Immature natural killer cell (primary cell): ENCODE measurements at regions not wholly inside any gene's neighbourhood (a gene's known extent, or its start where the extent isn't known, plus 50 kb on each side); places are given as distances from the start of the nearest gene placed in this dataset.

Source experiments
- DNase-seq, 3 donors: peaks; one replicate each; pipeline ENCODE4 v3.0.0; 2022; ENCODE audit warnings: mixed read lengths in 1 of 3
- H3K27ac Mint-ChIP-seq, 6 donors: one replicate each; pipeline ENCODE4 v1.8.0; 2020; ENCODE audit warnings: mixed read lengths in 6 of 6, mild to moderate bottlenecking in 5 of 6, inconsistent platforms in 4 of 6, moderate library complexity in 3 of 6
- H3K27me3 Mint-ChIP-seq, 3 donors: one replicate each; pipeline ENCODE4 v1.8.0; 2020 to 2021; ENCODE audit warnings: low read depth in 3 of 3, mild to moderate bottlenecking in 3 of 3, mixed read lengths in 3 of 3, moderate library complexity in 3 of 3, inconsistent platforms in 1 of 3
- H3K36me3 Mint-ChIP-seq, 3 donors: one replicate each; pipeline ENCODE4 v1.8.0; 2020; ENCODE audit warnings: mixed read lengths in 3 of 3, inconsistent platforms in 2 of 3, mild to moderate bottlenecking in 2 of 3
- H3K4me1 Mint-ChIP-seq, 2 donors: one replicate each; pipeline ENCODE4 v1.8.0; 2020; ENCODE audit warnings: inconsistent platforms in 2 of 2, mild to moderate bottlenecking in 2 of 2, mixed read lengths in 2 of 2, moderate library complexity in 1 of 2
- H3K4me3 Mint-ChIP-seq, 5 donors: one replicate each; pipeline ENCODE4 v1.8.0; 2020; ENCODE audit warnings: mild to moderate bottlenecking in 5 of 5, mixed read lengths in 5 of 5, inconsistent platforms in 3 of 5, moderate library complexity in 3 of 5
- H3K9me3 Mint-ChIP-seq, 6 donors: one replicate each; pipeline ENCODE4 v1.8.0; 2020; ENCODE audit warnings: mild to moderate bottlenecking in 6 of 6, mixed read lengths in 6 of 6, inconsistent platforms in 4 of 6, moderate library complexity in 3 of 6

DNA sequence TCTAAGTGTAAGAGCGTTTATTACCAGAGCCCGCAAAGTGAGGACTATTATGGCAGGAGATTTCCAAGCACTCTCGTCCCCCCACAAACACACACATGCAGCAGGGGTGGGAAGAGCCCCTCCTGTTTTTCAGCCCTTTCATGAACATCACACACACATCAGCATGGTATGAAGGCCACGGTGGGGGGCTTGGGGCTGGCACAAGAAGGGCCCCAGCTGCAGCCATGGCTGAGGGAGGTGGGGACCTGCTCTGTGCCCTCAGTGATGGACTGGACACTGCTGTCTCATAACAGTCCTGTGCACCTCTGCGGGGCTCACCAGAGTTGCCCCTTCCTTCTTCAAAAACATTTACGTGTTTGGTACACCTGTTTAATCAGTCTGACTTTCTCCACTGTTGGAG, 650.7 kb downstream of the BRD1 start:
- DNase-seq: no peak
- Mint-ChIP-seq H3K36me3 (no peaks in the 10 kb centered on the region), H3K4me1 (no peaks in the 10 kb centered on the region), H3K27me3 (peaks cover 0 to 4% (median 2%) of the 10 kb centered on the region in 3 donors), H3K27ac (no peak overlapping the region), H3K4me3 (no peak overlapping the region), H3K9me3 (no peaks in the 10 kb centered on the region)

DNA sequence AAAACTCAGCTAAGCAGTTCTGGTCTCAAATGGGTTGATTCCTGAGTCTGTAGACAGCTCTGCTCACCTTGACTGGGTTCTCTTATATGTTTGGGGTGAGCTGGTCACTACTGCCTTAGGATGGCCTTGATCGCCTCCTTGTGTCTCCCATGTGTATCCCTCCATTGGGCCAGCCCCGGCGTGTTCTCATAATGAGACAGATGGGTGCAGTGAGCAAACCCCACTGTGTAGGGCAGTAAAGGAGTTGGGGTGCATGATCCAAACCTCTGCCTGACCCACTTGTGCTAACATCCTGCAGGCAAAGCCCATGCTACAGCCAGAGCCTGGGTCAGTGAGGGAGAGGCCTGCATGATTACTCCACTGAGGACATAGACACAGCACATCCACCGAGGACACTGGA, 657.6 kb downstream of the BRD1 start:
- no peaks in the 10 kb centered on the region for H3K36me3 Mint-ChIP-seq
- DNase-seq: no peak
- H3K27me3 Mint-ChIP-seq: peaks cover 0 to 4% (median 2%) of the 10 kb centered on the region in 3 donors
- H3K4me3 Mint-ChIP-seq: no peak overlapping the region
- no peaks in the 10 kb centered on the region for H3K4me1 Mint-ChIP-seq
- no peaks in the 10 kb centered on the region for H3K9me3 Mint-ChIP-seq
- H3K27ac Mint-ChIP-seq: no peak overlapping the region

DNA sequence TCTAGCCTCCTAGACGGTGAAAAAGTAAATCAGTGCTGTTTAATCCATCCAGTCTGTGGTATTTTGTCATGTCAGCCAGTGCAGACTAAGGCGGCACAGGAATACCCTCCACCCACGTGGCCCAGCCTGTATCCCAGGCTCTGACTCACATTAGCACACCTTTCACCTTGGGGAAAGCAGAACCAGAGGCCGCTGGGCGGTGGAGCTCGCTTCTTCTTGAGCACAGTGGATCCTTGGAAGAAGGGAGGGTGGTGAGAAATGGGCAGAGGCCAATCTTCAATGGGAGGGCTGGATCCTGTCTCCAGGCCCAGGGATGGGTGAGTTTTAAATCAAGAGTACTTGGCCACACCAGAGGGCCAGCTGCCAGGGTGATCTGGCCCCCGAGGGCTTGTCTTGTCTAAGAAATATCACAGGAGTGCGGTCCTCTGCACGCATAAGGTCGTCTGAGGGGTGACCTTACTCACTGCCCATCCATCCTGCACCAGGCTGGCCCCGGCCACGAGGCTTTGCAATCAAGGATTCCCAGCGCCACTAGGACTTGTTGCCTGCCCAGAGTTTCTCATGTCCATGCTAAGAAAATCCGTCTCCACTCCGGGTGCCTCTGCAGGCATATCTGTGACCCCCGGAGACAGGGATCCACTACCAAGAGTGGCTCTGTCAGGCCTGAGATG, 658.5 kb downstream of the BRD1 start:
- no peaks in the 10 kb centered on the region for H3K4me1 Mint-ChIP-seq
- DNase-seq: no peak
- no peaks in the 10 kb centered on the region for H3K9me3 Mint-ChIP-seq
- H3K4me3 Mint-ChIP-seq: no peak overlapping the region
- no peak overlapping the region for H3K27ac Mint-ChIP-seq
- H3K36me3 Mint-ChIP-seq: no peaks in the 10 kb centered on the region
- peaks cover 0 to 4% (median 2%) of the 10 kb centered on the region in 3 donors for H3K27me3 Mint-ChIP-seq

DNA sequence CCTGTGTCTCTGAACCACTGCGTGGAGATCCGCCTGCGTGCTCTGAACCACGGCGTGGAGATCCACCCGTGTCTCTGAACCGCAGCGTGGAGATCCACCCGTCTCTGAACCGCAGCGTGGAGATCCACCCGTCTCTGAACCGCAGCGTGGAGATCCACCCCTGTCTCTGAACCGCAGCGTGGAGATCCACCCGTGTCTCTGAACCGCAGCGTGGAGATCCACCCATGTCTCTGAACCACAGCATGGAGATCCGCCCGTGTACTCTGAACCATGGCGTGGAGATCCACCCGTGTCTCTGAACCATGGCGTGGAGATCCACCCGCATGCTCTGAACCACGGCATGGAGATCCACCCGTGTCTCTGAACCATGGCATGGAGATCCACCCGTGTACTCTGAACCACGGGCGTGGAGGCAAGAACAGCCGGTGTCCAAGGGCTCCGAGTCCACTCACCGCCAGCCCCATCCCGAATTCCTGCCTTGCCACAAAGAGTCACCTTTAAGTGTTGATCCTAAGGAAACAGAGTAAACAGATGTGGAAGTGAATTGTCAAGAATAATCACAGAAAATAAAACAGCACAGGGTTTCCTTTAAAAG, 659.4 kb downstream of the BRD1 start:
- no peak overlapping the region for H3K27ac Mint-ChIP-seq
- H3K27me3 Mint-ChIP-seq: peaks cover 2 to 4% (median 2%) of the 10 kb centered on the region in 3 donors
- DNase-seq: no peak
- H3K4me1 Mint-ChIP-seq: no peaks in the 10 kb centered on the region
- no peaks in the 10 kb centered on the region for H3K9me3 Mint-ChIP-seq
- H3K4me3 Mint-ChIP-seq: no peak overlapping the region
- no peaks in the 10 kb centered on the region for H3K36me3 Mint-ChIP-seq

DNA sequence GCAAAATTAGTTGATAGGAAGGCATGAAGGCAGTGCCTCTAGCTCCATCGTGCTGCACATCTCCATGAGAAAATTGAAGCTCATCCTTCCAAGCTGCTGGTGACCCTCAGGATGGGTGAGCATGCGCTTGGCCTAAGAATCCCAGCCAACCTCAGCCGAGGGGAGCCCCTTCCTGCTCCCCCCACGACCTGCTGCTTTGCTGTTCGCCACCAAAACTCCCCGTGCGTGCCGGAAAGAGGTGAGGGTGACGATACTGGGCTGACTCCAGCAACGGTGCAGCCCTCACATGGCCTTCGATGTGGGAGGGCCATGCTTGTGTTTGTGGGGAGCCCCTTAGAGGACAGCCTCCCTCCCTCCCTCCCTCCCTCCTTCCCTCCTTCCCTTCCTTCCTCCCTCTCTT, 660.9 kb downstream of the BRD1 start:
- H3K4me3 Mint-ChIP-seq: no peak overlapping the region
- no peak overlapping the region for H3K27ac Mint-ChIP-seq
- no peaks in the 10 kb centered on the region for H3K4me1 Mint-ChIP-seq
- peaks cover 2 to 3% (median 2%) of the 10 kb centered on the region in 3 donors for H3K27me3 Mint-ChIP-seq
- H3K9me3 Mint-ChIP-seq: no peaks in the 10 kb centered on the region
- H3K36me3 Mint-ChIP-seq: no peaks in the 10 kb centered on the region
- no peak for DNase-seq

DNA sequence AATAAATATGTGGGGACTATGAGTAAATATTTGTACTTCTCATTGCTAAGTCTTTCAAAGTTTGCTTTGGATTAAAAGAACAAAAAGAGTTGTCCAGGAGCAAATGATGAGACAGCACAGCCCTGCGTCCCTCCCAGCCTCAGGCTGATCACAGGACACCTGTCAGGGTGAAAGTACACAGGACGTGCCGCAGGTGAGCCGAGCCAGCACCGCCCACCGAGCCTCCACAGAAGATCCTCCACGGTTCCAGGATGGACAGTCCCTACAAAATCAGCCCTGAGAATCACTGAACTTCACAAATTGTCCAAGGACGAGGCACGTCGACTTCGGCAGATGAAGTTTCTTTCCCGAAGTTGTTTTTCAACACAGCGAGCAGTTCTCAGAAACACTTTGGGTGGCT, 661.5 kb downstream of the BRD1 start:
- no peak overlapping the region for H3K27ac Mint-ChIP-seq
- no peaks in the 10 kb centered on the region for H3K9me3 Mint-ChIP-seq
- no peaks in the 10 kb centered on the region for H3K4me1 Mint-ChIP-seq
- H3K27me3 Mint-ChIP-seq: peaks cover 2 to 3% (median 2%) of the 10 kb centered on the region in 3 donors
- H3K4me3 Mint-ChIP-seq: no peak overlapping the region
- H3K36me3 Mint-ChIP-seq: no peaks in the 10 kb centered on the region
- DNase-seq: no peak

DNA sequence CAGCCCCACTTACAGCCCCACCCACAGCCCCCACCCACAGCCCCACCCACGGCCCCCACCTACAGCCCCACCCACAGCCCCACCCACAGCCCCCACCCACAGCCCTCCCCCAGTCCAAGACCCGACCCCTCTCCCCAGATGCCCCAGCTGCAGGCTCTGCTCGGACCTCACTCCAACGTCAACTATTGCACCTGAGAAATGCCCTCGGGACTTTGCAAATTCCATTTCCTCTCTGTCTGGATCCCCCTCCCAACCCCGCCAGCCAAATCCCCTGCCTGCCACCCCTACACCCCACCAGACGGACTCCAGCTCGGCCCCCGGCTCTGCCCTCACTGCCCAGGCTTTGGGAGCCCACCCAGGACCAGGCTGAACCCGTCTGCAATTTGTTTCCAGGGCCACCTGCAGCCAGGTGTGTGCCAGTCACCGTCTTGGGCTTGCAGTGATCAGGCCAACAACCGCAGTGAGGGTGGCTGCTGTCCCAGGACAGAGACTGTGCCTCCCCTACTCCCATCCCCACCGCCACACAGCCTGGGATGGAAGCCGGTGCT, 662.8 kb downstream of the BRD1 start:
- no peaks in the 10 kb centered on the region for H3K36me3 Mint-ChIP-seq
- H3K4me3 Mint-ChIP-seq: no peak overlapping the region
- peaks cover 2 to 3% (median 2%) of the 10 kb centered on the region in 3 donors for H3K27me3 Mint-ChIP-seq

DNA sequence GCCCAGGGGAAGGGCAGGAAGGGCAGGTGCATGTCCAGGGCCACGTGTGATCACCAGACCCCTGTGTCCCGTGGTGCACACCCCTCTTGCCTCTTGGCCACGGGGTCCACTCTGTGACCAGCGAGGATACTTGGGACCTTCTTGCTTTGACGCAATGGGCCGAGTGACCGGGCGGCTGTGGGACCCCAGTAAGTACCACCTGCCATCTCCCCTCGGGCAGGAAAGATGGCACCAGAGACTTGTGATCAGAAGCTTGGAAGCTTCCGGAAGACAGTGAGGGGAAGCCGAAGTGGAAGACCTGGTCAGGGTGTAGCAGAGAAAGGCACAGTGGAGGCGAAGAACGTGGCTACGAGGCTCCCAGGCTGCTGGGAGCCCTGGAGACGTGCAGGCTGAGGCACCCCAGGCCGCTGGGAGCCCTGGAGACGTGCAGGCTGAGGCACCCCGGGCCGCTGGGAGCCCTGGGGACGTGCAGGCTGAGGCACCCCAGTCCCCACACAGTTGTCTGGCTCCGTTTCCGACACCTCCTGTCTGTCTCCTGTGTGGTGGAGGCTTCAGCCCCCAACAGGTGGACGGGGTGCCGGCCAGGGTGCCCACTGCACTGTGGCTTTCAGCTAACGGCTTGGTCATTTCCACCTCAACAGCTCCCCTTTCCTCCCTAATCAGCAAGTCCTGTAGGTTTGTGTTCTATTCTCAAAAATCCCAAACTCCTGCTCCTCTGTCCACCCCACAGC, 663.5 kb downstream of the BRD1 start:
- Mint-ChIP-seq H3K36me3 (no peaks in the 10 kb centered on the region), H3K27ac (no peak overlapping the region), H3K4me1 (no peaks in the 10 kb centered on the region), H3K4me3 (no peak overlapping the region), H3K27me3 (peaks cover 2 to 3% (median 2%) of the 10 kb centered on the region in 3 donors), H3K9me3 (no peaks in the 10 kb centered on the region)
- DNase-seq: no peak

More for the DNA sequence above, 662.8 kb downstream of the BRD1 start:
- Mint-ChIP-seq H3K4me1 (no peaks in the 10 kb centered on the region), H3K9me3 (no peaks in the 10 kb centered on the region), H3K27ac (no peak overlapping the region)
- DNase-seq: no peak

DNA sequence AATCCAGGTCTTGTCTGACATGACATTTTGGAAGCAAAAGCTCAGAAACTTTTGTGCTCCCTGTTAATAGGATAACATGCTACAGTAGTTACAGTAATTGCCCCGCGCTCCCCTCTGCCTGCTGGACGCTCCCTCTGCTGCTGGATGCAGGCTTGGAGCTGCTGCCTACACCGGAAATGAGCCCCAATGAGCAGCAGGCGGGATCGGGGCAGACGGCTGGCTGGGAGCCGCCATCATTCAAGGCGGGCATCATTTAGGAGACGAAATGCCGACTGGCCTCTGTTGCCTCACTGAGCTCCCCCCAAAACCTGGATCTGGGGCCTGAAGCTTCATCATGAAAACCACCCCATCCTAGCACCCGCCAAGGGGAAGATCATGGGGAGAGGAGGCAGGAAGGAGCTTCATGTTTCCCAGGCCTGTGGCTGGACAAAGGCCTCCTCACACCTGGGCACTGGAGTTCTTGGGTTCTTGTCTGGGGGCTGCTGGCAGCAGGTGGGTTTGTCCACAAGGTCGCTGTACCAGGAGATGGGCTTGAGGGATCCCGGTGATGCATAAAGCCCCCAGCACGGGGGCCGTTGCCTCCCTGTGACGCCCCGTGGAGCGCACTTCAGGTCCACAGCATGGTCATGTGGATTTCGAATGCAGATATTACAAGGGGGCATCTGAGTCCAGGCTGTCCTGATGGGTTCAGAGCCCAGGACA, 664.3 kb downstream of the BRD1 start:
- no peak for DNase-seq
- no peaks in the 10 kb centered on the region for H3K4me1 Mint-ChIP-seq
- no peaks in the 10 kb centered on the region for H3K9me3 Mint-ChIP-seq
- no peaks in the 10 kb centered on the region for H3K36me3 Mint-ChIP-seq
- H3K4me3 Mint-ChIP-seq: no peak overlapping the region
- no peak overlapping the region for H3K27ac Mint-ChIP-seq
- peaks cover 2 to 3% (median 2%) of the 10 kb centered on the region in 3 donors for H3K27me3 Mint-ChIP-seq

DNA sequence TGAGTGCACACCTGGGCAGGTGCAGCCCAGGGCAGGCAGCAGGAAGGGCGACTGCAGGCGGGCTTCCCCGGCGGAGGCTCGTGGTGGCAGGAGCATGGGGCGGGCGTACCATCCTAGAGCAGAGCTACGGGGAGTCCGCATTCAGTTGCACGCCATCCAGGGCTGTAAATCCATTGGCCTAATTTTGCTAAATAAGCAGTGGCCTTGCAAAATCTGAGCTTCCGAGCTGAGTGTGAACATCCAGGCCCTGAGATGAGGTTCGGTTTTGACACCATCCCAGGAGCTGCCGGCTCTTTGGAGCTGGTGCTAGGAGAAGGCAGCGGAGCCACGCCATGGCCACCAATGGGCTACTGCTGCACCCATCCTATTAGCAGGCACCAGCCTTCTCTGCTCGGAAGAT, 664.8 kb downstream of the BRD1 start:
- H3K27ac Mint-ChIP-seq: no peak overlapping the region
- no peak overlapping the region for H3K4me3 Mint-ChIP-seq
- DNase-seq: no peak
- H3K36me3 Mint-ChIP-seq: no peaks in the 10 kb centered on the region
- peaks cover 1 to 3% (median 2%) of the 10 kb centered on the region in 3 donors for H3K27me3 Mint-ChIP-seq
- H3K4me1 Mint-ChIP-seq: no peaks in the 10 kb centered on the region
- H3K9me3 Mint-ChIP-seq: no peaks in the 10 kb centered on the region

DNA sequence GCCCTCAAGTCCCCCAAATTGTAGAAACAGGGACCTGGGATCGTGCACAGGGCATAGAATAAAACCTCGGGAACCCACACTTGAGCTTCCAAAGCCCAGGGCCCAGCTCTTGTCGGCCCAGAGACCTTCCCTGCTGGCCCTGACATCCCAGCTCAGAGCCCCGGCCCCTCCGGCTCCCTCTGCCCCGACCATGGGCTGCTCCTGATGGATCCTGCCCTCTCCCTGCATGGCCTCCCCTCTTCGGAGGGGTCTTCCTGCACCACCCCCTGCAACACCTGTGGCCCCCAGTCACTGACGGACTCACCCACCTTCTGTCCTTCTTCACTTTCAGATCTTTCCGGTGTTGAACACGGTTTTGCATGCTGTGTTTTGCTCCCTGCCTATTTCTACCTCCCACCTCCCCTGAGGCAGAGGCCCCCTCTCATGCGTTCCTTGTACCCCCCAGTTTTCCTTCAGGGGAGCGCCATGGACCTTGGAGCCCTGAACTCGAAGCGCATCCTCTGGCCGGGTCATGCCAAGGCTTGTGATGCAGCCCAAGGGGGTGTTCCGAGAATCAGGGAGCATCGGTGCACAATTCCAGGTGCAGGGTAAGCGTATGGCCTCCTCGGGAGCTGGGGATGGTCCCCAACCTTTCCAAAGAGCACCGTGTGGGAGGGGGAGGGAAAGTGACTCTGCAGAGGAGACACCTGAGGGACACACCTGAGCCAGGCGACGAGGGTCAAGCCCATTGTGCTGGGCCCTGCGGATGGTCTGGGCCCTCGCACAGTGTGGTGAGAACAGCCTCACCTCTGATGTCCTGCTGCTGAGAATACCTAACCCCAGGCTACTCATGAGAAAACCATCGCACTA, 666.4 kb downstream of the BRD1 start:
- no peaks in the 10 kb centered on the region for H3K9me3 Mint-ChIP-seq
- no peaks in the 10 kb centered on the region for H3K4me1 Mint-ChIP-seq
- H3K27me3 Mint-ChIP-seq: peaks cover 0 to 3% (median 2%) of the 10 kb centered on the region in 3 donors
- H3K4me3 Mint-ChIP-seq: no peak overlapping the region
- no peak for DNase-seq
- no peak overlapping the region for H3K27ac Mint-ChIP-seq
- no peaks in the 10 kb centered on the region for H3K36me3 Mint-ChIP-seq

DNA sequence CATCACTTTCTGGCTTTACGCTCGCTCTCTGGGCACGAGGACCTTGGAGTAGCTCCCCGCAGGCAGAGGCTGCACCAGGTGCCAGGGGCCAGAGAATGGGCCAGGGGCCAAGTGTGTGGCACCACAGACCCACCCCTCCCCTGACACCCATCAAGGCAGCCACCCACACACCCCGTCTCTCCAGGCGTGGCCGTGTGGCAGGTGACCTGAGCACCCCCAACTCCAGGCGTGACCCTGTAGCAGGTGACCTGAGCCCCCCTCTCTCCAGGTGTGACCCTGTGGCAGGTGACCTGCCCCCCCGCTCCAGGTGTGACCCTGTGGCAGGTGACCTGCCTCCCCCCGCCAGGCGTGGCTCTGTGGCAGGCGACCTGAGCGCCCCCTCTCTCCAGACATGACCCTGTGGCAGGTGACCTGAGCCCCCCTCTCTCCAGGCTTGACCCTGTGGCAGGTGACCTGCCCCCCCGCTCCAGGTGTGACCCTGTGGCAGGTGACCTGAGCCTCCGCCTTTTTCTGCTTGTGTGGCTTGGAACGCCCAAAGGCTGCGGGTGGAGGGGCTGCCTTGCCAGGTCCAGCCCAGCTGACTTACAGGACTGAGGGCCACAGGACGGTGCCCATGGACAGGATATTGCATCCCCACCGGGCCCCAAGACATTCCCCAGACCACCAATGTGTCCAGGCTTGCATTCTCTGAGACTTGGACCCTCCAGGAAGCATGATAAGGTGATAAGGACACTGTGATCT, 667.2 kb downstream of the BRD1 start:
- no peaks in the 10 kb centered on the region for H3K36me3 Mint-ChIP-seq
- no peak overlapping the region for H3K4me3 Mint-ChIP-seq
- peaks cover 0 to 3% (median 2%) of the 10 kb centered on the region in 3 donors for H3K27me3 Mint-ChIP-seq
- no peak overlapping the region for H3K27ac Mint-ChIP-seq
- no peaks in the 10 kb centered on the region for H3K9me3 Mint-ChIP-seq
- H3K4me1 Mint-ChIP-seq: no peaks in the 10 kb centered on the region
- DNase-seq: no peak

DNA sequence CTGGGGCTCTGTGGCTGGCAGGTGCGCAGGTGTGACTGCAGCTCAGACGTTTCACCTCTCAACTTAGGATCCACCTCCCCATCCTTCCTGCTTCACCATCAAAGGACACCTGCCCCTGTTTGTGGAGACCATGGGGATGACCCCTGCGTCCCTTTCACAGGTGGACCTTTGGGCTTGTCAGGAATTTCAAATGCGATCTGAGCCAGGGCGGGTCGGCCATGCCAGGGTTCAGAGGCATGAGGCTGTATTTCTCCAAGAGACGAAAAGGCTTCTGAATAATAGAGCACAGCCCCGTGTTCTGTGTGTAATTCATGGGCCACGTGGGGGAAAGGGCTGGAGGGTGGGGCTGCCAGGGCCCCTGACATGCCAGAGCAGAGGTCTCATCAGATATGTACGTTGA, 668.0 kb downstream of the BRD1 start:
- Mint-ChIP-seq H3K4me1 (no peaks in the 10 kb centered on the region), H3K4me3 (no peak overlapping the region), H3K27ac (no peak overlapping the region), H3K36me3 (no peaks in the 10 kb centered on the region), H3K27me3 (peaks cover 0 to 3% (median 2%) of the 10 kb centered on the region in 3 donors), H3K9me3 (no peaks in the 10 kb centered on the region)
- no peak for DNase-seq
